HG02885 (cell line): ENCODE measurements at regions not wholly inside any gene's neighbourhood (a gene's known extent, or its start where the extent isn't known, plus 50 kb on each side); places are given as distances from the start of the nearest gene placed in this dataset.

Experiments used
- ATAC-seq: cut with Tn5 transposase; IDR thresholded peaks from one replicate; pipeline ENCODE4 v1.9.1; 2021; ENCODE audit warnings: mild to moderate bottlenecking; ENCODE audit not compliant: unreplicated experiment, poor library complexity

DNA sequence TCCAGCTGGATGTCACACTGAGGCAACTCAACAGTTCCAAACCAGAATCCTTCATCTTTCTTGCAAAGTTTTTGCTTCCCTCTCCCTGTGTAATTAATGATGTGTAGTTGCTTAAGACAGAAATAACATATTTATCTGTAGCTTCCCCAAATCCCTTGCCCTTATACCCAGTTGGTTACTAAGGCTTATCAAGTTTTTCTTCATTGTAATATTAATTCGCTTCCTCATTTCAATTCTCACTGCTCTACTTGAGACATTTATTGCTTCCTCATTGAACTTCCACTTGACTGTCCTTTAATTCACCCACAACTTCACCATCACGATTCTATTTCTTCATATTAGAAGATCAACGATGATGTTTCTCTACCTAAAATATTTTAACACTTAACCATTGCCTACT, 386.6 kb upstream of the CPEB2 start:
- ATAC-seq: no peak

DNA sequence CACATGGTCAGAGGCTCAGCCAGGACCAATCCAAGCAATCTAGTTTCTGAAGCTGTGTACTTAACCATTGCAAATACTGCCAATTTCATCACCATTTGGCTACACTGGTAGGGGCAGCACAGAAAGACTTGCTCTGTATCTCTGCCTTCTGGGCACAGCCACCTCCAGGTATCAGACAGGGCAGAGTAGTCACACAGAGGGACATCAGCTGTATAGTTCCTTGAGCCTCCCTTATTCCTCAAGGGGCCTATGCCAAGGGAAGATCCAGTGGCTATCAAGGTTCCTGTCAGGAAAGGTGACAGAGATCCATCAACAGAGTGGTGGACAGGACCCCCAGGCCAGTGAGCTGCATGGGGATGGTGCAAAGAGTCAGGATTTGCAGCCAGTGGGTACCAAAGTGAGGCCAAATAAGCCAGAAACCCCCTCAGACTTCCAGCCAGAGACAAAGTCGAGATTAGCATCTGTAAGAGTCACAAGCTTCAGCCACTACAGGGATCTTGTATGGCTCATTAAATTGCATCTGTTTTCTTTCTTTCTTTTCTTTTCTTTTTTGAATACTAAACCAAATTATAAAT, 381.6 kb upstream of the CPEB2 start:
- no peak for ATAC-seq

DNA sequence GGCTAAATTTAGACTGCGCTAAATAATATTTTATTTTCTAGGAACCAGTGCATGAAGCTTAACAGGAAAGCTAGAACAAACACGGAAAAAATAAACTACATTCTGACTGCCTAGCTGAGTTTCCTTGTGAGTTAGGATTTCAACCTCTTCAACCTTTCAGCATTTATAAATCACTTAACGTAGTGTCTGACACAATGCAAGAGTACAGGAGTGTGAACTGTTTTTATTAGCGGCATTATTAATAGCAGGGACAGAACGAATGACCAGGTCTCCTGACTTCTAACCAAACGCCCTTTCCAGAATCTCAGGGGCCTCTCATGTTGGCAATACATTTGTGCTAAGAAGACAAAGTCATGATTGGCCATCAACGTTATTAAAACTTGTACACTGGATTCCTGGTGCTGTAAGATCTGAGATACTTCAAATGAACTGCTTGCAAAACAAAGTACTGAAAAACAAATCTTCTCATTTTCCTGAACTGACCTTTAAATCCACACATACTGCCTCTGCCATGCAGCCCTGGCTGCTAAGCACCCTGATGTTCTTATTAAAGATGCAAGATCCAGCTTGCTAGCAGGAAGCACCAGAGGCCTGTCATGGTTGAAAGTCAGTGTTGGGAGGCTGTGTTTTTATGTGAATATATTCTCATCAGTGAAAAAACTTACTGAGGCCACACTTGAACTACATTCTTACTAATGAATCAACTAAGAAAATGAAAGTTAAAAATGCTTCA, 380.4 kb upstream of the CPEB2 start:
- no peak for ATAC-seq

DNA sequence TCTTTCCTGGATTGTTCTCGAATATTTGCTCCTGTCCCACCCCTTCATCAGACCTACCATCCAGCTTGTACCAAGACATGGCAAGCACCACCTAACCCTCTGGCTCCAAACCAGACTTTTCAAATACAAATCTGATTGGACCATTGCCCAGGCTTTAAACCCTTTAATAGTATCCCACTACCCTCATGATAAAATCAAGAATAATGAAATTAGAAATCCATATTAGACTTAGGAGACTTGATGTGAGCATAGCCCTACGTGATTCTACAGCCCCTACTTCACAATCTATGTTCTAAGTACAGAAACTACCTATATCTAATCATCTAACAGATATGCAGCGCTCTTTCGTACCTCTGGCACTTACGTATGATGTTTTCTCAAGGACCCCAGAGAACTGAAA, 375.2 kb upstream of the CPEB2 start:
- no peak for ATAC-seq

DNA sequence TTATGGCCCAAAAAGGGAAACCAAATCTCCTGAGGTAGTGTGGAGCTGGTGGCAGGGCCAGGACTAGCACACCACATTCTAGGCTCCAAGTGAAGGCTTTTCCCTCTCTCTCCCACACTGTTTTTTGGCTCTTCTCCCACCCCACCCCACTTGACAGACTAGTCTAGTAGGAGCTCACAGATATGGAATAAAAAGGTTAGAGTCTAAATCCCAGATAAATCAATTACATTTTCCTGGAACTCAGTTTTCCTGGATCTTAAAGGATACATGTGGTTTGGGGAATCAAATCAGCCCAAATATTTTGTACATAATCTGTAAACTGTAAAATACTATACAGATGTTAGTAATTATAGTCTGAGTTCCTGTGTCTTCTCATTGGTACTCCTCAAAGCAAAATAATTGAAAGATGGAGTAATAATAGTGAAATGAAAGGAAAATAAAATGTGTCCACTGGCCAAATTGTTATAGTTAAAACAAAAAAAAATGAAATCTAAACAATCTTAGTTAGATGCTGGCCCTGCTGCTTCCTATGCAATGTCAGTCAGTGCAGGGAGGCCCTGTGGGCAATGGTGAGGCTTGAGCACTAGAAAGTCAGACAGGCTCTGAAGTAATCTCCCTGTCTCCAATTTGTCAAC, 370.4 kb upstream of the CPEB2 start:
- no peak for ATAC-seq

DNA sequence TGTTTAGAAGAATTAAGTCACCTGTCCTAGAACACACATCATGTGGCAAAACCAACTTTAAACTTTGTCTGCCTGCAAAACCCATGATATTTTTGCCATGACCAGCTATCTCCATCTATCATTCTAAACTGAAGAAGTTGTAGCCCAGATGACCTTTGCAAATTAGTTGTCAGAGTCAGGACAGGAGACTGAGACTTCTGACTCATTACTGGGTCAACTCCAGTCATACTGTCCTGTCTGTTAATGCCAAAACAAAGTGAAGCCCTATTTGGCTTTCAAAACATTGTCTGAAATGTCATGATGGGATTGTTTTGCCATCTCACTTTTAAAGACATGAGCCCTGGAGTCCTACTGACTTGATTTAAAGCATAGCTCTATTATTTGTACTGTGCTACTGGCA, 365.7 kb upstream of the CPEB2 start:
- no peak for ATAC-seq

DNA sequence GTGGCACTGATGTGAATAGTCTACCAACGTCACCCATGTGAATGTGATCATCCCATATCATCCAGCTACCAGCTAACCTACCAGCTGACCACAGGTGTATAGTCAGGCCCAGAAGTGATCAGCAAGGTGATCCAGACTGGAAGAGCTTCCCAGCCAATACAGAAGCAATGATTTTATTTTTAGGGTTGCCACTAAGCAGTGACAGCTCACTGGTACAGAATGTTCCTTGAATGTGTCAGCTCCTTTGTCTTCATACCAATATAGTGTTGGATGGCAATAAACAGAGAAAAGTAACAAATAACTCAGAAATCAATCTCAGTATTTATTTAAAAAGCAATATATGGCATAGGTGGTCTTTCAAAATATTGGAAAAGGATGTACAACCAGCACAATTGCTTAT, 361.8 kb upstream of the CPEB2 start:
- ATAC-seq: no peak

DNA sequence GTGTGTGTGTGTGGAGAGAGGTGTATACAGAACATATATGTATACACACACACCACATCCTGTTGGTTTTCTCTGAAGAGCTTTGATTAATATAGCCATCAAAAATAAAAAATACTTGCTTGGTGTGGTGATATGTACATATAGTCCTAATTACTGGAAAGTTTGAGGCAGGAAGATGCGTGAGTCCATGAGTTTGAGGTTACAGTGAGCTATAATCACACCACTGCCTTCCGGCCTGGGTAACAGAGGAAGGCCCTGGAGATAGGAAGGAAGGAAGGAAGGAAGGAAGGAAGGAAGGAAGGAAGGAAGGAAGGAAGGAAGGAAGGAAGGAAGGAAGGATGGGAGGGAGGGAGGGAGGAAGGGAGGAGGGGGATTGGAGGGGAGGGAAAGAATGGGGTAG, 360.4 kb upstream of the CPEB2 start:
- no peak for ATAC-seq

DNA sequence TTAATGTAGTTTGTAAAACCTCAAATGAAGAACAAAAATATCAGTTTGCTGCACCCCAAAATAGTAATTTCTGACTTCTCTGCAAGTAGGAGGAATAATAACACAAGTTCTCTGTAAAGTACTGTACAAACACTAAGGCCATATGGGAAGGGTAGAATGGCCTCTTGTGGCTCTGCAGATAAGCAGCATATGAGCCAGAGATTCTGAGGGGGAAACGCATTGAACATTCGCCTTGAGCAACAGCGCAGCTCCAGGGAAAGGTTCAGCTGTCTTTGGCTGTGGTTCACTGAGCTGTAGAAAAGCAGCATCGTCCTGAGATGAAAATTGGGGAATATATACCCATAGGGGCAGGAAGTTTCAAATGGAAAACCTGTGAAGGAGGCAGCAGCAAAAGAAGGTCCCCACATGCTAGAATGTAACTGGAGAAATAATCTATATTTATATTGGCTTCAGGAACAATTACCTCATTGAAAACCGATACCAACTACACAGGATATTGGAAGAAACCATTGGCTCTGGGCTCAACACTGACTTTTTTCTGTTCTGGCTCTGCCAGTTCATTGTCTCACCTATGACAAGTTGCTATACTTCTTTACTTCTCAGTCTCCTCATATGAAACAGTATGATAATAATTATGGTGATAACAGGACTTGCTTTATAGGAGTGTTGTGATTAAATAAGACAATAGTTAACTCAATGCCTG, 357.6 kb upstream of the CPEB2 start:
- no peak for ATAC-seq

DNA sequence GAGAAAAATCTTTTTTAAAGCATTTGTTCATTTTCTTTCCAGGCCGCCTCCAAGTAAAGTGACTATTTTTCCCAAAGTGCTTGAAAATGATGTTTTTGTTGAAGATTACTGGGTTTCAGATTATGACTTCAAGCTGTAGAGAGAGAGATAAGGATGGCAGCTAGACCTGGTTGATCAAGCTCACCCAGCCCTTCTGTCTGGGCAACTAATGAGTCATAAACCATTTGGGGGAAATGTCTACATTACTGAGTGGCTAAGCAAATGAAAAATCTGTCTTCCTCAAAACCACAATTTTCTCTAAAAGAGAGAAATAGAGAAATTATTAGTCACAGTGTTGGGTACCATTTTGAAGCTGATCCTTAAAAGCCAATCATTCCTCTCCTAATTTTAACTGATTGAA, 355.4 kb upstream of the CPEB2 start:
- ATAC-seq: no peak

DNA sequence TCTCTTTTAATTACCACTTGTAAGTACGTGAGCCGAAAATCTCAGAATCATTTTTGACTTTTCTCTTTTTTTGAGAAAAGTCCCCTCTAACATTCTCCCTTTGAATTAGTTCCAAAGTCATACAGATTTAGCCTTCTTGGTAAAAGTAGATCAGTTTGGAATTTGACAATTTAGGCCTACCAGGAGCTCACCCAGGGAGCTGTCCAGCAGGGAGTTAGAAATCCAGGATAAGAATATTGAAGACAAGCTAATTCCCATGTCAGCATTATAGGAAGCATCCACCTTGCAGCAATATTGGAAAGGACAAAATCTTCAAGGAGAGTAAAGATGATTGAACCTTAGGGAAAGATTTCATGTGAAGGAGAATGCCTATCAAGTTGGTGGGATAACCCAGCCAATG, 352.2 kb upstream of the CPEB2 start:
- no peak for ATAC-seq

DNA sequence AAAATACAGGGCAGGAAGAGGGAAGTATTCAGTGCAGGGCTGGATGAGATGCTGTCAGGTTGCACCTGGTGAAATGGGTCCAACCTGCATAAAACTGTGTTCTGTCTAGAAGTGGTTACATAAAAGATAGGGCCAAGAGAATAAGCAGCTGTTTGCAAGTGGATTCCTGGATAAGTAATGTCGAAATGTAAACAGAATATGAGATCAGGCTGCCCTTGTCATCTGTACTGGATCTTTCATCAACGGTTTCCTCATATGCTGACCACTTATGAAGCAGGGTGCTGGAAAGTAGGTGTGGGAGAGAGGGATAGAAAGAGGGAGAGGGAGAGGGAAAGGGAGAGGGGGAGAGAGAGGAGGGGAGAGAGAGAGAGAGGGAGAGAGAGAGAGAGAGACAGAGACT, 349.8 kb upstream of the CPEB2 start:
- no peak for ATAC-seq

DNA sequence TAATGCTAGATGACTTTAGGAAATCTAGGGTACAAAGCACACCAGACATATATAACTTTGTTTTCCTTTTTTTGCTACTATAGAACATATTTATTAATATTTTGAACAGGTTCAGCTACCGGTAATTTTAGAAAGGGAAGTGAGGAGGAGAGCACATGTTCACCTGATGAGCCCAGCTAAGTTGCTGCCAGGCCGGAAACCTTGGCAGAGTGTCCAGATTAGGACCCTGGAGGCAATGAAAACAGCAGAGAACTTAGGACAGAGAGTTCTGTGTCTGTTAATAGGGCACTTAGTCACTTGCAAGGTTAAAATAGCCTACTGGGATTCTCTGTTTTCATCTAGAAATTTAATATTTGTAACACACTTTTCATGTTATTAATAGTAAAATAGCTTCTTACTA, 348.9 kb upstream of the CPEB2 start:
- ATAC-seq: no peak

DNA sequence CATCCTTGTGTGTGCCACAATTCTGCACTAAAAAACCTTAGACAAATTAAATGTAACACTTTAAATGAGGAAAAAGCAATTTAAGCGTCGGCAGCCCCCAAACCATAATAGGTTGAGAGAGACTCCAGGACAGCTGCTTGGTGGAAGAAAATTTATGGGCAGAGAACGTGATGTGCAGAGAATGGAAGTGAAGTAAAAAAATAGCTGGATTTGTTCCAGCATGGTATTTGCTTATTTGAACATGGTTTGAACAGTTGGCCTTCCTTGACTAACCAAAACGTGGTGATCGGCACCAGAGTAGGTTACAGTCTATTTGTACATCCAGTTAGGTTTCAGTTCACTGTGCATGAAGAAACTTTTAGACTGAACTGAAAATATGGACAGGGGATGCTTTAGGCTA, 343.0 kb upstream of the CPEB2 start:
- no peak for ATAC-seq

DNA sequence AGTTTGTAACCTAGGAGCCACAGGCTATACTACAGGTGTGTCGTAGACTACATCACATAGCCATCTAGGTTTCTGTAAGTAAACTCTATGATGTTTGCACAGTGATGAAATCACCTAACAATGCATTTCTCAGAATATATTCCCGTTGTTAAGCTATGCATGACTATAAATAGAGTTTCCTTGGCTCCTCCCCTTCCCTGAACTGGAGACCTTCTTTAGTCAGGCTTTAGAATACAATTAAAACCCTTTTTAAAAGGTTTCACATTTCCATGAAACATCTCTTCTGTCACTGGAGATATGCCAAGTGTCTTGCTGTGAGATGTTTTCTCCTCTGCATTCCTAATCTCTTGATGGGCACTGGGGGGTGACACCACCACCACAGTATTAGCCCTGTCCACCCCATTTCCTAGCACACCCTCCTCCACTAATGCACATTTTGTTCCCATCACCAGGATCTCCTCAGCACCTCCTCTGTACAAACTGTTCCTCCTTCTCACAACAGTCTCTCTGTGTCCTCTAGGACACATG, 334.6 kb upstream of the CPEB2 start:
- no peak for ATAC-seq

DNA sequence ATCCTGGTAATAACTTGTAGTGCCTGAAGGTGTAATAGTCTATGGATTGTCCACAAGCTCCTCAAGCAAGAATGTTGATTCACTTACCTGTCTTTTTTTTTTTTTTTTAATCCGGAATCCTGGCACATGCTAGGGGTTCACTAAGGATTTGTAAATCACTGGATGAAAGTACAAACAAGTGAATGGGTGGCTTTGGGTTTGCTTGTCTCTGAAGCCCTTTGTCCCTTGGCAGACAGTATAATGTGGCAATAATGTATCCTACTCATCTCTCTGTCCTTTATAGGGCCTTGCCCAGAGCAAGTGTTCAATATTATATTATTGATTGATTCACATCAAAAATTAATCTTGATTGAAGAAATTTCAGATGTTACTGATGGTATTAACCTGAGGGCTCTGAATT, 334.0 kb upstream of the CPEB2 start:
- ATAC-seq: no peak

DNA sequence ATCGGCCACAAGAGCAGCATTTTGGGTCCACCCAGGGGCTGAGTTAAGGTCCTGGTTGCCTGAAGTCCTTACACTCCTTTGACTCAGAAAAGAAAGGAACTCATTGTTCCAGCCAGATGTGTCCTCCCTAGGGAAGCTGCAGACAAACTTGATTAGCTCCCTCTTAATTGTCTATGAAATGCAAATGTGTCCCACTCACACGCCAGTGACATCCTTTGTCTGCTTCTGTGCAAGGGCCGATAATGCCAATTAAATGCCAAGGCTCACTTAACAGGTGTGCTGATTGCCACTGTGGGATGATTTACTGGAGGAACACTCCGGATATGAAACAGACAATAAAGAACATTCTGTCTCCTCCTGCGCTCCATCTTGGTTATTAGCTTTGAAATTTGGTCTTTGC, 332.9 kb upstream of the CPEB2 start:
- no peak for ATAC-seq

DNA sequence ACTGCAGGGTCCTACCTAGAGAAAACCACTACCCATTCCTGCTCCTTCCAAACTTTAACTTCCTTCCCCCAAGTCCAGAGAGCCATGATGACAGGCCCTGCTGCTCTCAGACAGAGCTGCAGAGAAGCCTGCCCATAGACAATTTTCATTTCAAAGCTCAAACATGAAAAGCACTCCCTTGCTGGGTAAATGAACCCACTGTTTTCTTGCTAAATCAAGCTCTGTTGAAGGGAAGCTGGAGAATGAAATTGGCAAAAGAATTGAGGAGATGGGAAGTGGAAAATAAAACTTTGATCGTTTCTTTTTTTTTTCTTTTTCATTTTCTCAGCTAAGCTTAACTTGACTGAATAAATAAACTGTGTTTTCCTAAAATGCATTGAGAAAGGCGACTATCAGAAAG, 331.1 kb upstream of the CPEB2 start:
- ATAC-seq: no peak

DNA sequence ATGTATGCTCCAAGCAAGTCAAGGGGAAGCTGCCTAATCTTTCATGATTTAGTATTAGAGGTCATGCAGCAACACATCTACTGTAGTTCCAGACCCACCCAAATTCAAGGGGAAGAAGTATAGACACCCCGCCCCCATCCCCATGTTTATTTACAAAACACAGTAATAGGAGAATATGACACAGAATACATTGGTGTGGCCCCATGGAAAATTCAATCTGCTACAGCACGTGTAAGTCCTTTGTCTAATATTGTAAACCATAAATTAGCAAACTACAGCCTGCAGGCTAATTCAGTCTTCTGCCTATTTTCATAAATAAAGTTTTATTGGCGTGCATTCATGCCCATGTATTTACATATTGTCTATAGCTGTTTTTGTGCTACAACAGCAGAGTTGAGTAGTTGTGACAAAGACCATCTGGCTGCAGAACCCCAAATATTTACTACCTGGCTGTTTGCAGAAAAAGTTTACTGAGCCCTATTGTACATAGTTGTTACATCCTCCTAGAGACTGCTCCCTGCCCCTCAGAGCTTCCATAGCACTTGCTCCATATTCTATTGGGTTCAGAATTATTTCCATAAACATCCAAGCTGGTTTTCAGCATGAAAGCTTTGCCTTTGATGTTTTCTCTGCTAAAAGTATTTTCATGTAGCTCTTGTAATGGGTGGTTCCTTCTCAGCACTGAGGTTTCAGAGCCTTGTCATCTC, 326.8 kb upstream of the CPEB2 start:
- ATAC-seq: no peak

DNA sequence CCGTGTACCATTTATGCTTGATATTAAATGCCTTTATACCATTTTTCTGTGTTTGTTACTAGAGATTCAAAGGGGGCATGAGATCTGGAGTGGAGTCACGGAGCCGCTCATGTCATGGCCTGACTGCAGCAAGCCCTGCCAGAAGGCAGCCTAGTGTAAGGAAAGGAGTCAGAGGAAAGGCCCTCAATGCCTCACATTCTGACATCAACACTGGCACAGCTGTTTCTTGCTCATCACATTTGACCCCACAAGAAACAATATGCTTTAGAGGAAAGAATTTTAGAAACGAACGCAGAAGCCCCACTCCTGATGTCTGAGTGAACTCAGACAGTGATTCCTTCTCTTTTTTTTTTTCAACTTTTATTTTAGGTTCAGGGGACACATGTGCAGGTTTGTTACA, 322.4 kb upstream of the CPEB2 start:
- no peak for ATAC-seq

DNA sequence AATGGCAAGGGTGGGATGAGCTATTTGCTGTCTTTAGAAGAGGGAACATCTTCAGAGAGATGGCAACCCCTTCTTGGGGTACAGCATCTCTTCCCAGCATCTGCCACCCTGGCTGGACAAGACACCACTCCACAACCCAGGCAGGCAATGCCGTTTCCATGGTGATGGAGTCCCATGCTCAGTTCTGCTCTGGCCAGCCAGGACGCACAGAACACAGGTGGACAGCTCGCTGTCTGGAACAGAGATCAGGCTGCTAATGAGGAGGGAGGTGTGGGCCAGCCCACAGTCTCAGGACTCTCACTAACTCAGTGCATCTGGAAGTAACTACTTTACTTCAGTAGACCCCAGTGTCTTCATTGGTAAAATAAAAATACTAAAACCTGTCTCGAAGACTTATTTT, 321.0 kb upstream of the CPEB2 start:
- ATAC-seq: no peak
